AG09309 (cell line): ENCODE measurements at regions not wholly inside any gene's neighbourhood (a gene's known extent, or its start where the extent isn't known, plus 50 kb on each side); places are given as distances from the start of the nearest gene placed in this dataset.

Experiments
- DNase-seq: peaks from one replicate; pipeline ENCODE4 v3.0.0-alpha.2; 2010; ENCODE audit warnings: low read depth
- H3K4me3 ChIP-seq: 2 replicates; pipeline ENCODE4 v1.5.1; 2011; ENCODE audit warnings: mild to moderate bottlenecking, low read depth, low read length, moderate library complexity; ENCODE audit not compliant: control insufficient read depth
- CTCF ChIP-seq: IDR thresholded peaks from 2 replicates; pipeline ENCODE4 v1.5.1; 2011; ENCODE audit warnings: mild to moderate bottlenecking, low read depth, low read length, inconsistent platforms; ENCODE audit not compliant: insufficient read depth, control insufficient read depth; ENCODE audit errors: missing control alignments

GRCh38 chr5:42930934-42931333 is 109.2 kb downstream of the ANXA2R start:
- DNase-seq, result no peak
- TF ChIP-seq CTCF, result no peak
- H3K4me3 ChIP-seq, result no peak overlapping the region

GRCh38 chr5:42929871-42930270 is 110.2 kb downstream of the ANXA2R start:
- DNase-seq, result no peak
- TF ChIP-seq CTCF, result no peak
- no peak overlapping the region for H3K4me3 ChIP-seq

- no peak overlapping the region for H3K4me3 ChIP-seq
- no peak for TF ChIP-seq CTCF
- DNase-seq, result no peak
Measured at GRCh38 chr5:42927730-42928129, 112.4 kb downstream of the ANXA2R start.

GRCh38 chr5:42924686-42925085 is 113.0 kb upstream of the SELENOP start:
- no peak for TF ChIP-seq CTCF
- no peak overlapping the region for H3K4me3 ChIP-seq

GRCh38 chr5:42924226-42924625 is 112.5 kb upstream of the SELENOP start:
- H3K4me3 ChIP-seq, result no peak overlapping the region
- TF ChIP-seq CTCF, result no peak
- DNase-seq, result no peak

More at GRCh38 chr5:42924686-42925085, 113.0 kb upstream of the SELENOP start:
- no peak for DNase-seq

- no peak overlapping the region for H3K4me3 ChIP-seq
- DNase-seq, result no peak
- no peak for TF ChIP-seq CTCF
Measured at GRCh38 chr5:42923710-42924109, 112.0 kb upstream of the SELENOP start.

- TF ChIP-seq CTCF, result no peak
- no peak overlapping the region for H3K4me3 ChIP-seq
- DNase-seq, result no peak
Measured at GRCh38 chr5:42919600-42919999, 107.9 kb upstream of the SELENOP start.
